ENCODE measurements at regions not wholly inside any gene's neighbourhood (a gene's known extent, or its start where the extent isn't known, plus 50 kb on each side); places are given as distances from the start of the nearest gene placed in this dataset.
"Not testable (repeated sequence)": the region's sequence is repeated elsewhere in the genome, so short reads cannot be mapped to it uniquely, and the experiment has no call there.

- no peak for DNase-seq
- H3K4me1 ChIP-seq: peaks cover 0 to 2% (median 0%) of the 10 kb centered on the region in 4 donors
- H3K27ac ChIP-seq: no peak overlapping the region
These were observed 106.2 kb downstream of the ERMARD start for GRCh38 chr6:169857343-169858292.

GRCh38 chr6:169856442-169857342 is 105.3 kb downstream of the ERMARD start:
- H3K4me3 ChIP-seq; H3K27me3 ChIP-seq; intact Hi-C loops (cut with DNase I); H3K9me3 ChIP-seq; H3K36me3 ChIP-seq; H3K4me1 ChIP-seq; H3K27ac ChIP-seq; DNase-seq: not testable (repeated sequence)
- WGBS, 2 donors: 94 to 95% methylated on average over 49 of the region's 49 CpGs

More at GRCh38 chr6:169857343-169858292, 106.2 kb downstream of the ERMARD start:
- H3K27me3 ChIP-seq: no peaks in the 10 kb centered on the region
- peaks cover 0 to 8% (median 0%) of the 10 kb centered on the region in 4 donors for H3K9me3 ChIP-seq
- WGBS, 2 donors: 90 to 93% methylated on average over 19 of the region's 19 CpGs
- TF ChIP-seq EP300 (IDR thresholded peaks at IDR 0.05) (no peak), CTCF (IDR thresholded peaks at IDR 0.05) (no peak)
- no peaks in the 10 kb centered on the region for H3K36me3 ChIP-seq
- no peak overlapping the region for H3K4me3 ChIP-seq
- intact Hi-C loops (cut with DNase I): no loop called here

- Histone ChIP-seq H3K4me3 (no peak overlapping the region), H3K9me3 (peaks cover 0 to 8% (median 0%) of the 10 kb centered on the region in 4 donors), H3K4me1 (no peaks in the 10 kb centered on the region), H3K27ac (no peak overlapping the region), H3K27me3 (no peaks in the 10 kb centered on the region), H3K36me3 (no peaks in the 10 kb centered on the region)
- no peak for DNase-seq
- intact Hi-C loops (cut with DNase I): no loop called here
- TF ChIP-seq POLR2A (IDR thresholded peaks at IDR 0.05) (no peak), POLR2AphosphoS5 (IDR thresholded peaks at IDR 0.05) (no peak), EP300 (IDR thresholded peaks at IDR 0.05) (no peak), CTCF (IDR thresholded peaks at IDR 0.05) (no peak)
- 94 to 95% methylated on average over 4 of the region's 4 CpGs for WGBS, 2 donors
These were observed 103.4 kb downstream of the ERMARD start for GRCh38 chr6:169854813-169855212.

- H3K27me3 ChIP-seq: no peaks in the 10 kb centered on the region
- H3K36me3 ChIP-seq: no peaks in the 10 kb centered on the region
- DNase-seq: no peak
- peaks cover 0 to 8% (median 0%) of the 10 kb centered on the region in 4 donors for H3K9me3 ChIP-seq
- no peaks in the 10 kb centered on the region for H3K4me1 ChIP-seq
- 94 to 96% methylated on average over 12 of the region's 12 CpGs for WGBS, 2 donors
- H3K4me3 ChIP-seq: no peak overlapping the region
- intact Hi-C loops (cut with DNase I): no loop called here
- no peak overlapping the region for H3K27ac ChIP-seq
- TF ChIP-seq CTCF (IDR thresholded peaks at IDR 0.05) (no peak), POLR2A (IDR thresholded peaks at IDR 0.05) (no peak), POLR2AphosphoS5 (IDR thresholded peaks at IDR 0.05) (no peak), EP300 (IDR thresholded peaks at IDR 0.05) (no peak)
These were observed 102.8 kb downstream of the ERMARD start for GRCh38 chr6:169854083-169854725.
